ENCODE measurements at regions not wholly inside any gene's neighbourhood (a gene's known extent, or its start where the extent isn't known, plus 50 kb on each side); places are given as distances from the start of the nearest gene placed in this dataset.

DNA sequence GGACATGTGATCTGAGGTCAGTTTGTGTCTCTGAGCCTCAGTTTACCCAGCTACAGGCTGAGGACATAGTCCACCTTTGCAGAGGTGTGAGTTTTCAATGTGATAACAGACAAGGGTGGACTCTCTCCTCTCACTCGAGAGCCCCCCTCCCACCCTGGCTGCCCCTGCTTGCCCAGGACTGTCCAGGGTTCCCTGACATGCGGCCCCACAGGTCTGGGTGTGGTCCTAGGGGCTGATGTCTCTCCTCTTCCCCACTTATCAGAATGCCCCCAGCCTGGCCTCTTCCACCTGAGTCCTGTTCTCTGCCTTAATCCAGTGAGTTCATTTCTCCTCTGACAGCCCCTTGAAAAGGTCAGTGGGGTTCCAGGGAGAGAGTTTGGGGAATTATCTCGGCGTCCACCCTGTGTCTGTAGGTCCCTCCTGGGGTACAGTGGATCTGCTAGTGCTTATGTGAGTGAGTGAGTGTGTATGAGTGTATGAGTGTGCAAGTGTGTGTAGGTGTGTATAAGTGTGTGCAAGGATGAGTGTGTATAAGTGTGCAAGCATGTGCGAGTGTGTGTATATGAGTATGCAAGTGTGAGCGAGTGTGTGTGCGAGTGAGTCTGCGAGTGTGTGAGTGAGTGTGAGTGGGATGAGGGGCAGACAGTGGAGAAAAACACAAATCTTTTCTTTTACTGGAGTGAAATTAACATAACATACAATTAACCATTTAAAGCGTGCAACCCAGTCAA is 175.0 kb downstream of the IRF8 start:
- TF ChIP-seq, protein P1, sequence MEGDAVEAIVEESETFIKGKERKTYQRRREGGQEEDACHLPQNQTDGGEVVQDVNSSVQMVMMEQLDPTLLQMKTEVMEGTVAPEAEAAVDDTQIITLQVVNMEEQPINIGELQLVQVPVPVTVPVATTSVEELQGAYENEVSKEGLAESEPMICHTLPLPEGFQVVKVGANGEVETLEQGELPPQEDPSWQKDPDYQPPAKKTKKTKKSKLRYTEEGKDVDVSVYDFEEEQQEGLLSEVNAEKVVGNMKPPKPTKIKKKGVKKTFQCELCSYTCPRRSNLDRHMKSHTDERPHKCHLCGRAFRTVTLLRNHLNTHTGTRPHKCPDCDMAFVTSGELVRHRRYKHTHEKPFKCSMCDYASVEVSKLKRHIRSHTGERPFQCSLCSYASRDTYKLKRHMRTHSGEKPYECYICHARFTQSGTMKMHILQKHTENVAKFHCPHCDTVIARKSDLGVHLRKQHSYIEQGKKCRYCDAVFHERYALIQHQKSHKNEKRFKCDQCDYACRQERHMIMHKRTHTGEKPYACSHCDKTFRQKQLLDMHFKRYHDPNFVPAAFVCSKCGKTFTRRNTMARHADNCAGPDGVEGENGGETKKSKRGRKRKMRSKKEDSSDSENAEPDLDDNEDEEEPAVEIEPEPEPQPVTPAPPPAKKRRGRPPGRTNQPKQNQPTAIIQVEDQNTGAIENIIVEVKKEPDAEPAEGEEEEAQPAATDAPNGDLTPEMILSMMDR (IDR thresholded peaks at IDR 0.05; ENCODE audit: extremely low read depth in 1 of 2, insufficient read depth in 1 of 2, low read depth in 1 of 2, low read length in 2 of 2), result no peak
- TF ChIP-seq JUN (IDR thresholded peaks at IDR 0.05; ENCODE audit: borderline replicate concordance, insufficient read depth, insufficient read length, low read depth), result no peak
- TF ChIP-seq, protein P2, sequence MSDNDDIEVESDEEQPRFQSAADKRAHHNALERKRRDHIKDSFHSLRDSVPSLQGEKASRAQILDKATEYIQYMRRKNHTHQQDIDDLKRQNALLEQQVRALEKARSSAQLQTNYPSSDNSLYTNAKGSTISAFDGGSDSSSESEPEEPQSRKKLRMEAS (IDR thresholded peaks at IDR 0.05; ENCODE audit: insufficient read depth, insufficient read length), result no peak
- TF ChIP-seq POLR2AphosphoS5 (IDR thresholded peaks at IDR 0.05; ENCODE audit: insufficient read depth, low read depth, low read length), result no peak
- TF ChIP-seq POLR2A (IDR thresholded peaks at IDR 0.05; ENCODE audit: low read depth, low read length), result no peak
- TF ChIP-seq EZH2 (IDR thresholded peaks at IDR 0.05; ENCODE audit: borderline replicate concordance, low read depth, low read length, severe bottlenecking), result no peak
- no peak for TF ChIP-seq GATA2 (IDR thresholded peaks at IDR 0.05; ENCODE audit: insufficient read depth, insufficient read length, low read depth, low read length)

Measured in endothelial cell of umbilical vein (primary cell).